ENCODE measurements at regions not wholly inside any gene's neighbourhood (a gene's known extent, or its start where the extent isn't known, plus 50 kb on each side); places are given as distances from the start of the nearest gene placed in this dataset.

- TF ChIP-seq CTCF (IDR thresholded peaks at IDR 0.05) (no peak), POLR2A (IDR thresholded peaks at IDR 0.05) (no peak), EP300 (IDR thresholded peaks at IDR 0.05) (no peak)
Measured at GRCh38 chr6:28811873-28812272, 111.9 kb downstream of the TRIM27 start.

All from ovary (tissue), 3 donors.